ENCODE measurements at regions not wholly inside any gene's neighbourhood (a gene's known extent, or its start where the extent isn't known, plus 50 kb on each side); places are given as distances from the start of the nearest gene placed in this dataset.

- Histone ChIP-seq H3K4me2 (ENCODE audit: insufficient read depth, low read length) (no peak overlapping the region), H3K4me1 (ENCODE audit: insufficient read depth, low read length) (no peaks in the 10 kb centered on the region), H3K9ac (ENCODE audit: low read depth, low read length) (no peak overlapping the region), H4K20me1 (ENCODE audit: insufficient read depth, low read length) (no peaks in the 10 kb centered on the region), H3K79me2 (ENCODE audit: insufficient read depth, low read length) (no peaks in the 10 kb centered on the region), H3K27me3 (ENCODE audit: insufficient read depth, low read length, poor library complexity) (no peaks in the 10 kb centered on the region), H3K27ac (ENCODE audit: low read length) (no peak overlapping the region), H3K36me3 (ENCODE audit: insufficient read depth, low read length) (no peaks in the 10 kb centered on the region), H3K4me3 (ENCODE audit: low read depth in 1 of 2, low read length in 2 of 2) (no peak overlapping the region), H3K9me3 (ENCODE audit: insufficient read depth, low read length, severe bottlenecking) (no peaks in the 10 kb centered on the region), H2AFZ (ENCODE audit: low read depth, low read length) (no peak overlapping the region)
- no peak for ATAC-seq (ENCODE audit: insufficient read depth, low read depth)
- no peak for TF ChIP-seq CTCF (IDR thresholded peaks at IDR 0.05; ENCODE audit: borderline replicate concordance, extremely low read depth, low read length, poor library complexity, severe bottlenecking)
- no peak for TF ChIP-seq EZH2 (IDR thresholded peaks at IDR 0.05; ENCODE audit: borderline replicate concordance, low read depth, low read length, severe bottlenecking)
- no peak for DNase-seq
These were observed 649.7 kb upstream of the NEGR1 start for GRCh38 chr1:72932025-72932424.

- Histone ChIP-seq H3K27ac (ENCODE audit: low read length) (no peak overlapping the region), H3K4me2 (ENCODE audit: insufficient read depth, low read length) (no peak overlapping the region), H3K4me3 (ENCODE audit: low read depth in 1 of 2, low read length in 2 of 2) (no peak overlapping the region), H2AFZ (ENCODE audit: low read depth, low read length) (no peak overlapping the region), H3K27me3 (ENCODE audit: insufficient read depth, low read length, poor library complexity) (no peaks in the 10 kb centered on the region), H3K9me3 (ENCODE audit: insufficient read depth, low read length, severe bottlenecking) (no peaks in the 10 kb centered on the region), H3K4me1 (ENCODE audit: insufficient read depth, low read length) (no peaks in the 10 kb centered on the region), H4K20me1 (ENCODE audit: insufficient read depth, low read length) (no peaks in the 10 kb centered on the region), H3K79me2 (ENCODE audit: insufficient read depth, low read length) (no peaks in the 10 kb centered on the region), H3K36me3 (ENCODE audit: insufficient read depth, low read length) (no peaks in the 10 kb centered on the region), H3K9ac (ENCODE audit: low read depth, low read length) (no peak overlapping the region)
- ATAC-seq (ENCODE audit: insufficient read depth, low read depth) (no peak), DNase-seq (no peak)
- TF ChIP-seq CTCF (IDR thresholded peaks at IDR 0.05; ENCODE audit: borderline replicate concordance, extremely low read depth, low read length, poor library complexity, severe bottlenecking) (no peak), EZH2 (IDR thresholded peaks at IDR 0.05; ENCODE audit: borderline replicate concordance, low read depth, low read length, severe bottlenecking) (no peak)
These were observed 648.2 kb upstream of the NEGR1 start for GRCh38 chr1:72930528-72930927.

GRCh38 chr1:72918940-72919339, 636.6 kb upstream of the NEGR1 start:
- TF ChIP-seq CTCF (IDR thresholded peaks at IDR 0.05; ENCODE audit: borderline replicate concordance, extremely low read depth, low read length, poor library complexity, severe bottlenecking) (no peak), EZH2 (IDR thresholded peaks at IDR 0.05; ENCODE audit: borderline replicate concordance, low read depth, low read length, severe bottlenecking) (no peak)

GRCh38 chr1:72917920-72918319, 635.6 kb upstream of the NEGR1 start:
- H3K9ac ChIP-seq (ENCODE audit: low read depth, low read length) = no peak overlapping the region
- DNase-seq = no peak
- TF ChIP-seq EZH2 (IDR thresholded peaks at IDR 0.05; ENCODE audit: borderline replicate concordance, low read depth, low read length, severe bottlenecking) (no peak), CTCF (IDR thresholded peaks at IDR 0.05; ENCODE audit: borderline replicate concordance, extremely low read depth, low read length, poor library complexity, severe bottlenecking) (no peak)
- no peak overlapping the region for H3K4me3 ChIP-seq (ENCODE audit: low read depth in 1 of 2, low read length in 2 of 2)
- H3K9me3 ChIP-seq (ENCODE audit: insufficient read depth, low read length, severe bottlenecking) = no peaks in the 10 kb centered on the region
- no peak overlapping the region for H2AFZ ChIP-seq (ENCODE audit: low read depth, low read length)
- H3K79me2 ChIP-seq (ENCODE audit: insufficient read depth, low read length) = no peaks in the 10 kb centered on the region
- no peaks in the 10 kb centered on the region for H3K27me3 ChIP-seq (ENCODE audit: insufficient read depth, low read length, poor library complexity)
- H4K20me1 ChIP-seq (ENCODE audit: insufficient read depth, low read length) = no peaks in the 10 kb centered on the region
- H3K36me3 ChIP-seq (ENCODE audit: insufficient read depth, low read length) = no peaks in the 10 kb centered on the region
- no peaks in the 10 kb centered on the region for H3K4me1 ChIP-seq (ENCODE audit: insufficient read depth, low read length)
- H3K4me2 ChIP-seq (ENCODE audit: insufficient read depth, low read length) = no peak overlapping the region
- no peak for ATAC-seq (ENCODE audit: insufficient read depth, low read depth)
- H3K27ac ChIP-seq (ENCODE audit: low read length) = no peak overlapping the region

More at GRCh38 chr1:72918940-72919339, 636.6 kb upstream of the NEGR1 start:
- DNase-seq (no peak), ATAC-seq (ENCODE audit: insufficient read depth, low read depth) (no peak)
- Histone ChIP-seq H2AFZ (ENCODE audit: low read depth, low read length) (no peak overlapping the region), H3K4me3 (ENCODE audit: low read depth in 1 of 2, low read length in 2 of 2) (no peak overlapping the region), H3K9ac (ENCODE audit: low read depth, low read length) (no peak overlapping the region), H3K4me2 (ENCODE audit: insufficient read depth, low read length) (no peak overlapping the region), H3K27me3 (ENCODE audit: insufficient read depth, low read length, poor library complexity) (no peaks in the 10 kb centered on the region), H4K20me1 (ENCODE audit: insufficient read depth, low read length) (no peaks in the 10 kb centered on the region), H3K36me3 (ENCODE audit: insufficient read depth, low read length) (no peaks in the 10 kb centered on the region), H3K79me2 (ENCODE audit: insufficient read depth, low read length) (no peaks in the 10 kb centered on the region), H3K9me3 (ENCODE audit: insufficient read depth, low read length, severe bottlenecking) (no peaks in the 10 kb centered on the region), H3K27ac (ENCODE audit: low read length) (no peak overlapping the region), H3K4me1 (ENCODE audit: insufficient read depth, low read length) (no peaks in the 10 kb centered on the region)
